ENCODE measurements at regions not wholly inside any gene's neighbourhood (a gene's known extent, or its start where the extent isn't known, plus 50 kb on each side); places are given as distances from the start of the nearest gene placed in this dataset.
"Not testable (repeated sequence)": the region's sequence is repeated elsewhere in the genome, so short reads cannot be mapped to it uniquely, and the experiment has no call there.

- H3K9me3 ChIP-seq; H3K27me3 ChIP-seq; H3K4me3 ChIP-seq; H3K36me3 ChIP-seq; H3K9ac ChIP-seq (ENCODE audit: low read depth in 2 of 2, low read length in 2 of 2); H3K4me1 ChIP-seq; H3K27ac ChIP-seq; intact Hi-C loops (cut with DNase I); DNase-seq: not testable (repeated sequence)
Observed at GRCh38 chr2:55124682-55125081, 74.4 kb upstream of the RTN4 start.

GRCh38 chr2:55123851-55124269 is 73.6 kb upstream of the RTN4 start:
- no peak for TF ChIP-seq CTCF (IDR thresholded peaks at IDR 0.05)
- Histone ChIP-seq H3K27ac (no peak overlapping the region), H3K9me3 (no peaks in the 10 kb centered on the region), H3K9ac (ENCODE audit: low read depth in 2 of 2, low read length in 2 of 2) (no peak overlapping the region), H3K27me3 (no peaks in the 10 kb centered on the region), H3K36me3 (no peaks in the 10 kb centered on the region), H3K4me1 (no peaks in the 10 kb centered on the region), H3K4me3 (no peak overlapping the region)
- DNase-seq: no peak
- intact Hi-C loops (cut with DNase I): no loop called here

- intact Hi-C loops (cut with DNase I): no loop called here
- no peaks in the 10 kb centered on the region for H3K36me3 ChIP-seq
- TF ChIP-seq CTCF (IDR thresholded peaks at IDR 0.05): no peak
- no peaks in the 10 kb centered on the region for H3K9me3 ChIP-seq
- H3K4me1 ChIP-seq: no peaks in the 10 kb centered on the region
- DNase-seq: no peak
- H3K4me3 ChIP-seq: no peak overlapping the region
- peak overlapping the region; percentile 46 for H3K27ac ChIP-seq
- H3K27me3 ChIP-seq: no peaks in the 10 kb centered on the region
- peak overlapping the region; percentile 12 to 31 for H3K9ac ChIP-seq (ENCODE audit: low read depth in 2 of 2, low read length in 2 of 2)
Observed at GRCh38 chr2:55120634-55121359, 70.5 kb upstream of the RTN4 start.

GRCh38 chr2:55119711-55120487 is 69.6 kb upstream of the RTN4 start:
- peak overlapping the region; percentile 46 for H3K27ac ChIP-seq
- no peak for DNase-seq
- no peak for TF ChIP-seq CTCF (IDR thresholded peaks at IDR 0.05)
- no peaks in the 10 kb centered on the region for H3K9me3 ChIP-seq
- H3K4me1 ChIP-seq: no peaks in the 10 kb centered on the region
- peak overlapping the region; percentile 12 to 21 for H3K9ac ChIP-seq (ENCODE audit: low read depth in 2 of 2, low read length in 2 of 2)
- no peaks in the 10 kb centered on the region for H3K36me3 ChIP-seq
- H3K27me3 ChIP-seq: no peaks in the 10 kb centered on the region
- H3K4me3 ChIP-seq: no peak overlapping the region
- intact Hi-C loops (cut with DNase I): no loop called here

GRCh38 chr2:55118643-55119083 is 68.4 kb upstream of the RTN4 start:
- H3K36me3 ChIP-seq: no peaks in the 10 kb centered on the region
- no peak for DNase-seq
- no peak for TF ChIP-seq CTCF (IDR thresholded peaks at IDR 0.05)
- no peak overlapping the region for H3K27ac ChIP-seq
- intact Hi-C loops (cut with DNase I): no loop called here
- no peaks in the 10 kb centered on the region for H3K9me3 ChIP-seq
- H3K9ac ChIP-seq (ENCODE audit: low read depth in 2 of 2, low read length in 2 of 2): no peak overlapping the region
- H3K4me1 ChIP-seq: no peaks in the 10 kb centered on the region
- H3K4me3 ChIP-seq: no peak overlapping the region
- no peaks in the 10 kb centered on the region for H3K27me3 ChIP-seq

- Histone ChIP-seq H3K4me1 (no peaks in the 10 kb centered on the region), H3K9ac (ENCODE audit: low read depth in 2 of 2, low read length in 2 of 2) (no peak overlapping the region), H3K27me3 (no peaks in the 10 kb centered on the region), H3K4me3 (no peak overlapping the region), H3K9me3 (no peaks in the 10 kb centered on the region), H3K27ac (no peak overlapping the region), H3K36me3 (no peaks in the 10 kb centered on the region)
- intact Hi-C loops (cut with DNase I): no loop called here
- DNase-seq: no peak
- no peak for TF ChIP-seq CTCF (IDR thresholded peaks at IDR 0.05)
Observed at GRCh38 chr2:55116966-55117365, 66.7 kb upstream of the RTN4 start.
